NOMO-1 treated with dmso at 0.1 percent for 144 hours (cell line): ENCODE measurements at regions not wholly inside any gene's neighbourhood (a gene's known extent, or its start where the extent isn't known, plus 50 kb on each side); places are given as distances from the start of the nearest gene placed in this dataset.
"Not testable (repeated sequence)": the region's sequence is repeated elsewhere in the genome, so short reads cannot be mapped to it uniquely, and the experiment has no call there.

Source experiments
- DNase-seq: peaks from one replicate; lab custom pipeline; 2025; ENCODE audit not compliant: unreplicated experiment; lab: John Stamatoyannopoulos, UW

DNA sequence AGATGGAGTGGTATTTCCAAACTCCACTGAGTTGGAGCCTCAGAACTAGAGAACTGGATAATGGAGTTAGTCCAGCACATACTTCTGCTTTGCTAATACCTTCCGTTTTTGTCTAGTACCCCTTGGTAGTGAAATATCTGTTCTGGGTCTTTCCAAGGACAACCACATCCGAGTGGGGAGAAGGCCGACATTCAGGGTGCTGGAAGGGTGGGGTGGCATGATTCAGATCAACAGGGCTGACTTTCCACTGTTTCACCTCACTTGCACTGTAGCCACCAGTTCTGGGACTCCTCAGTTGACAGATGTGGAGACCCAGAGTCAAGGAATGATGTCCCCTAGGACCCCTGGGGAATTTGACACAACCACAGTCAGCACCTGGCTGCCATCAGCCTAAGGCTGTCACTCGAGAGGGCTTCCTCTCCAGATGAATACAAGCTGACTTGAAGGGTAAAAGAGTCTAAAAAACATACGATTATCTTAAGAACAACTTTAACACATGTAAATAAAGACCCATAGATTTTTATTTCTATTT lies 84.8 kb upstream of the HNF1B start:
- no peak for DNase-seq

DNA sequence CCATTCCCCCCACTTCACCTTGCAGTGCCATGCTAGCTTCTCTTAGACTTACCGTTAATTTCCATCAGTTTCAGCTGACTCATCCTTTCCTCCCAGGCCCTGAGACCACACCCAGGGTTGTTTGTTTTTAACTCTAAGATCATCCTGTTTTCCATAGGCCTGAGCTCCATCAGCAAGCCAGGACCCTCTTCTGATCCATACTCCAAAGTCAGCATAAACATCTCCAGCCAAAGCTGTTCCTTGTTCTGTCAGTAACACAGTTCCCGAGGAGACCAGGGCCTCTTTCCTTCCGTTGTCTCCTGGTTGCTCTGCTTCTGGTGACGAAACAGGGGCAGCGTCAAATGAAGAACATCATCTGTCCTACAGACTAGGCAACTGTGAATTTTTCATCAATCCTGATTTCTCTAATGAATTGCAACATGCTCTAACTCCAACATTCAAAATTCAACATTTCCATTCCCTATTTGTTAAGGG lies 83.8 kb upstream of the HNF1B start:
- DNase-seq, result no peak

DNA sequence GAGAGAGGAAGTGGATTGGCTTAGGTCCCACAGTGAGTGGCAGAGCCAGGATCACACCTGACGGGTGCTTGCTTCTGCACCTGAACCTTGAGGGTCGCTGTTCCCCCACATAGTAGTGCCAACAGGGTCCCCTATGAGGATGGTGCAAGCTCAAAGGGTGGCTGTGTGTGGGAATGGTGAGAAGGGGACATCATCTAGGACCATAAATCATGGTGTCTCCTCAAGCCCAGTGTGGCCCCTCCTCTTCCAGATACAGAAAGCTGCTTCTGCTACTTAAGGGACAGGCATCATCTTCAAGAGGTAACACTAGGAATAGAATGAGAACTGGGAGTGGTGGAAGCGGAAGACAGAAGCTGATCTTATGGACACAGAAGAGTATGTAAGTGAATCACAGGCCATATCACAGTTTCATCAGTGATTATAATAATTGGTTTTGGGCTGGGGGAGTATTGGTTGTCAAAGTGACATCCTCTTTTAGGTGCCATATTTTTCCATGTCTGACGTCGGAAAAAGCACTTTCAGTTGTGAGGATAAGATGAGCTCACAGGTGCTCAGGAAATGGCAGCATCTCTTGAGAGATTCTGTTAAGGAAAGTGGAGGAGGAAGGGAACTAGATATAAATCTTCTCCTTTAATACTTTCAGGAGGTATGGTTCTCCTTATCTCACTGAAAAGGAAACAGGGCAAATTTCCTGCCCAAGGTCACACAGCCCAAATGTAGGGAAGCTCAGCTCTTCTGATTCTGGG lies 83.2 kb upstream of the HNF1B start:
- DNase-seq, result no peak

DNA sequence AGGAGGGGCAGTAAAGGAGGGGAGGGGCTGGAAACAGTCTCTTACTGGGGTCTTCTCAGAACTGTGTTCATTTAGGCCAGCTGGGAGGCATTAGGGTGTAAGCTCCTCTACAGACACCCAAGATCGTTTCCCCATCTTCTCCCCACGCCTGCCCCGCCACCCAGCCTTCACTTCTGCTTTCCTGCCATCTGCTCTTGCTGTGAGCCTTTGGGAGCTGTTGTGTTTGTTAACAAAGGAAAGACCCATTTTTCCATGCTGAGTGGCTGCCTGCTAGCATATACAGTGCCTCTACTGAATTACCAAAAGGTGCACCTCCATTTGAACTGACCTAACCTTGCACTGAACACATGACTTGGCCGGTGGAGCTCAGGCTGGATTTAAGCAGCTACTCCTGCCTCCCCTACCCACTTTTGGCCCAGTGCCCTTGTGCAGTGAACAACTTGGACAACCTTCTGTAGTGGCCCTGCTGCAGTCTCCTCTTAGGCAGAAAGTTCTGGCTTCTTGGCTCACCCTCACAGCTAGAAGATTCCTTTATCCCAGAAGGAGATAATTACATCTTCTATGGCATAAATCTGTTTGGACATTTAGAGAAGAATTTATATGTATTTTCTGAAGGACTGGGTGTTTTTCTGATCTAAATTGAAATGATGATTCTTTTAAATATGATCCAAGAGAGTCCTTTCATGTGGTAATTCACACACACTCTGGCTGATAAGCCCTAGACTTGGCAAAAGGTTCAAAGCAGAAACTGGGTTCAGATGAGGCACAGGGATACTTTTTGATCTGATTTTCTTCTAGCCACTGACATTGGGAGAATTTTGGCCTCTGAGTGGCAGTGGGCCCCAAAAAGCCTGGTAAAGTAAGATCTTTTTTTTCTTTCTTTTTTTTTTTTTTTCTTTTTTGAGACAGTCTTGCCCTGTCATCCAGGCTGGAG lies 81.9 kb upstream of the HNF1B start:
- DNase-seq, result peak; percentile 67

DNA sequence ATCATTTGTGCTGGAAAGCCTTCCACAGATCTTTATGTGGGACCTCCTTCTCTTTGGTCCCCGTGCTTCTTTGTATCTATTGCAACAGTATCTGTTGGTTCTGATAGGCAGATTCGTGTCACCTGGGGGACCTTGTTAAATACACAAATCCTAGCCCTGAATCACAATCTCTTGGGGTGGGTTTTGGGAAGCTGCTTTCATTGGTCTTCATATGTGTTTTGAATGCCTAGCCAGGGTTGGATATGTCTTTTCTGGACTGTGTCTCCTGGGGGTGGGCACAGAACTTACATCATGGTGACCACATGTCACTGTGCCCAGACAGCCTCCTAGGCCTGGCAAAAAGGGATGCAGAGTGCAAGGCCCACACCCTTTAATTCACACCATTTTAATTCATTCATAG lies 81.0 kb upstream of the HNF1B start:
- no peak for DNase-seq

DNA sequence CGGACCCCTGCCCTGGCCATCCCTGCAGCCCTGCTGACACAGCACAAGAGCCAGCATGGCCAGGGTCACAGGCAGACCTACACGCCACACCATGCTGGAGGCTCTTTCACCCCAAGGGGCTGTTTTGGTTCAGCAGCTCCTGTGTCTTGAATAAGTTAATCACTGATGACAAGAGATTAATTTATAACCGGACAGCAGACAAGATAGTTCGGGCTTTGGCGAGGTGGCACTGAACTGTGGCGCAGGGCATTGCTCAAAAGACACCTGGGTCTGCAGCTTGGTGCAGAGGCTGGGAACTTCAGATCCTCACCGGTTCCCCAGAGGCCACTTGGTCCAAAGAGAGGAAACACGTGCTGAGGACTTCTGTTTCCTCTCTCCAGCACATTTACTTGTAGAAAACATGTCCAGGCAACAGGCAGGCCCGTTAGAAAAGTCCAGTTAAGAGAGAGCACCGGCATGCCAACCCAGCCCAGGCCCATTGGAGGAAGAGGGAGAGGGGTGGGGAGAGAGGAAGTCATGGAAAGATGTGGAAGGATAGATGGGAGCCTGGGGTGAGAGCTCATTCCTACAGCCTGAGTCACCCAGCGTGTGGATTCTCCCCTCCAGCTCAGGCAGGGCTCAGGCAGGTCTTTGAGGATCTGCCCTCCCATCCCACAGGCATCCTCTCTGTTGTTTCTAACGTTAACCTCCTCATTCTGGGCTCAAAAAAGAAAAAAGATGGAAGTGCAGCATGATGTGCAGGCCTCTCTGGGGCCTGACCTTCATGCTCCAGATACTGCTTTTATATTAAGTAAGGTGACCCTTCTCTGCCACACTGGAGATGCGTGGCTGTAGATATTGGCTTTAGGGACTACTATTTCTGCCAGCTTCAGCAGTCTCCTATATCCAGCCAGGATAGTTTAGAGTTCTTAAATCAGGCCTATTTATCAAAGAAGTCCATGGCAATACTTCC lies 80.0 kb upstream of the HNF1B start:
- no peak for DNase-seq

DNA sequence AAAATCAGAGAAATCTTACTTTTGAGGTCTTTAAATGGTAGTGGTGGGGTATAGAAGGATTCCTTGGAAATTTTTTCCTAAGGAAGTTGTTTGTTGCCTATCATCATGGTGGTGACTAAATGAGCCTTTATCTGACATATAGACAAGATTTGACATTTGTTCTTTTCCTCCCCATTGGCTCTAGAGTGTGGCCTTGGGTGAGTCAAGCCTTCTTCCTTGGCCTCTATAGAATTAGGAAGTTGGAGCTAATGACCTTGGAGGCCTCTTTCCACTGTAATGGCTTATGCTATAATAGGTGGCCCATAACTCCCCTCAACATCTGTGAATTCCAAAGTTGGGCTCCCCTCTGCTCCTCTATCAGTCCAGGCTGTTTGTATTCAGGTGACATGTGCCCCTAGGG lies 79.1 kb upstream of the HNF1B start:
- DNase-seq, result no peak

DNA sequence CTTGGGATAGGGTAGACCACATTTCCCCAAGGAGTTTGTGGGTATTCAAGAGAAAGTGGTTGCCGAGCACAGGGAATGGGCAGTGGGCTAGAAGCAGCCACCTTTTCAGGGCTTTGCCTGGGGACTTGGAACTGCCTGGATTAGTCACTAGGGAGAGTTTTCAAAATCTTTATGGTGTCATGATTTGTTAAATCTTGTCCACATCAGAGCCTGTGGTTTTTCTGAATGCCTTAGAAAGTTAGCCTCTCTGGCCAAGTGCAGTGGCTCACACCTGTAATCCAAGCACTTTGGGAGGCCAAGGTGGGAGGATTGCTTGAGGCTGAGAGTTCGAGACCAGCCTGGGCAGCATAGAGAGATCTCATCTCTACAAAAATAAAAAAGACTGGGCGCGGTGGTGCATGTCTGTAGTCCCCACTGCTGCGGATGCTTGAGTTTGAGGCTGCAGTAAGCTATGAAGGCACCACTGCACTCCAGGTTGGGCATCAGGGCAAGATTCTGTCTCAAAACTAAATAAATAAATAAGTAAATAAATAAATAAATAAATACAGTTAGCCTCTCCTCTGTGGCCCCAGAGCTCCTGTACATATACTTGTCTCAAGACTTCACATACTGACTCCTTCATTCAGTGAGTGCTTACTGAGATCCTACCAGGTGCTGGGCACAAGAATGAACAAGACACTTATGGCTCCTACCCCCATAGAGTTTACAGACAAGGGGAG lies 76.3 kb upstream of the HNF1B start:
- no peak for DNase-seq

DNA sequence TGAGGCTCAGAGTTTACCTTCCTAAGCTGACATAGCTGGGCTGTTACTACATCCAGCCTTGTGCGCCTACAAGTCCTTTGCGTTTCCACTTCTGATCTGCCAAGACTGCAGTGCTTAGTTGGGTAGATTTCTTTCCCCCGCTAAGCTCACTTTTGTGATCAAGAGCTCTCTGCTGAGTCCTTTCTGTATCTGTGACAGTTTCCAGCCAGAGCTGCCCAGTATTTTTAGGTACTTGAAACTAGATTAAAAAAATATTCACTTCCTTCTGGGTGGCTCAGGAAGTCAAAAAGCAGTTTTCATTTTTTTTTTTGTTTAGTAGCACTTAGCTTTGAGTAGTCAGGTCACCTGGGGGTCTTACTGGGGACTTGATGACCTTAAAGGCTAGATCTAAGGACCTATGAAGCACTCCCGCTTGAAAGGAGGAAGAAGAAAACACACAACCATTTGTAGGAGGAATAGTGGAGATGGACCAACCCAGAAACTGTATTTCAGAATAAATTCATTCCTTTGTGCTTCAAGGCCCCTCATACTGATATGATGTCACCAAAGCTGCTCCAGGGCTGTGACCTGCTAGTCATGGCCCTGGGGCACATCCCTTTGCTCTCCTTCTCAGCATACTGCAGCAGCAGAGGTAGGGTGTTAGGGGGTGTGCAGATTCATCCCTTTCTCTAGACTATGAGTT lies 75.6 kb upstream of the HNF1B start:
- peak; percentile 33 for DNase-seq

DNA sequence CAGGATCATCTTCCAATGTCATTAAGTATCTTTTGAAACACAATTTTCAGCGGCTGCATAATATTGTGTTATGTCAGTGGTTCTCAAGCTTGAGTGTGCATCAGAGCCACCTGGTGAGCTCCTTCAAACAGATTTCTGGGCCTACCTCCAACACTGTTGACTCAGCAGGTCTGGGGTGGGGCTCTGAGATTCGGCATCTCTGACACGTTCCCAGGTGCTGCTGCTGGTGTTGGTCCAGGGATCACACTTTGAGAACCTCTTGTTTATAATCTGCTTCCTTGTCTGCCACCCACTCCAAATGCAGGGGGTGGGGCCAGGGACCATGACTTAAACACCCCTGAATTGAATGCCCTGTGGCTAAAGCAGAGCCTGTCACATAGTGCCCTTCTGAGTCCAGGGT lies 73.8 kb upstream of the HNF1B start:
- no peak for DNase-seq

DNA sequence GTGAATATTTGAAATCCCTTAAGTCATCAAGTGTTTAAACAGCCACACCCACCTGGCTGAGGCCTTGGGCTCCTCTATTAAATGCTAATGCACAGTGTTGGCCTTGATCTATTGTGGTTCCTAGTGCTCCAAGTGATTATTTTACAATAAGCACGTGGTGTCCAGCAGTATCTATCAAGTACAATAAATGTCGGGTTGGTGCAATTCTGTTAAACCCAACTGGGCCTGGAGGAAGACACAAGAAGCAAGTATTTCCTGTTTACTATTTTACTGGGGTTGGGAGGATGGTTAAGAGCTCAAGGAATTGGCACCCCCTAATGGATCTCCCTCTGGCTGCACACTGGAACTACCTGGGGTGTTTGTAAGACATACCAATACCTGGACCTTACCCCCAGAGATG lies 72.1 kb upstream of the HNF1B start:
- DNase-seq, result no peak

DNA sequence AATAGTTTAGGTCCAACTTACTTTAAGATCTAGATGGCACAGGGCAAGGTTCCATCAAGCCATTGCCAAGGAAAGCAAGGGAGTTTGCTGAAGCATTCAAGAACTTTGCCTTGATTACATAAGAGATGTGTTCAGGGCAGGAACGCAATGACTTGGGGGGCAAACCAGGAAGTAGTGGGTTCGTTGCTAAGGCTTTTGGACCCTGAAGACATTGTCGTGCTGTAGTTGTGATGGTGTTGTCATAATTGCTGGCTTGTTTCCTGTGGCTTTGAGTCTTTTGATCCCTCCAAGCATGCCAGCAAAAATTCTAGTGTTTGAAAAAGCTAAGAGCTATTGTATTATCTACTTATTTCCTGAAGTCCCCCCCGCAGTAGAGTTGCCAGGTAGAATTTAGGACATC lies 70.7 kb upstream of the HNF1B start:
- DNase-seq, result peak; percentile 20

DNA sequence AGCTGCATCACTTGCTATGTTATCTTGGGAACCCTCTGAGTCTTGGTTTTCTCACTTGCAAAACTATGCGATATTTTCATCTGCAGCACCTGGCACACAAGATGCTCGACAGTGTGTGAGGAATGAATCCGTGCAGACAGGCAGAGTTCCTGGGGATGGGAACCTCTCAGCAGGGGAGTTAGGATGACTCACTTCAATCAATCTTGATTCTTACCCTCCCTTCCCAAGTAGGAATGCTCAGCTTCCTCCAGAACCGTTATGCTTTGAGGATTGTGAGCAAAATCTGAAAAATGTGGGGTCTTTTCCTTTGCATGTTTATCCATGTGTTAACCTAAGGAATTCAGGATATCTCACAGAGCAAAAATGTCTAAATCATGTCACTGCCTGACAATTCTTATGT lies 68.9 kb upstream of the HNF1B start:
- no peak for DNase-seq

DNA sequence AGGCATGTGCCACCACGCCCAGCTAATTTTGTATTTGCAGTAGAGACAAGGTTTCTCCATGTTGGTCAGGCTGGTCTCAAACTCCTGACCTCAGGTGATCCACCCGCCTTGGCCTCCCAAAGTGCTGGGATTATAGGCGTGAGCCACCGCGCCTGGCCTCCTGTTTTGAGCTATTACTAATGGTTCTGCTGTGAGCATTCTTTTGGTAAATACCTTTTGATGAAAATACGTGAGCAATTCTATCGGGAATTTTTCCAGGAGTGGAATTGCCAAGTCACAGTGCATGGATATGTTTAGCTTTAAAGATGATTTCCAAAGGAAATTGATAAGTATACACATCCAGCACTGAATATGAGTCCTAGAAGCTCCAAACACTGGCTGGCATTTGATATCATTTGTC lies 64.0 kb upstream of the HNF1B start:
- DNase-seq, result not testable (repeated sequence)

DNA sequence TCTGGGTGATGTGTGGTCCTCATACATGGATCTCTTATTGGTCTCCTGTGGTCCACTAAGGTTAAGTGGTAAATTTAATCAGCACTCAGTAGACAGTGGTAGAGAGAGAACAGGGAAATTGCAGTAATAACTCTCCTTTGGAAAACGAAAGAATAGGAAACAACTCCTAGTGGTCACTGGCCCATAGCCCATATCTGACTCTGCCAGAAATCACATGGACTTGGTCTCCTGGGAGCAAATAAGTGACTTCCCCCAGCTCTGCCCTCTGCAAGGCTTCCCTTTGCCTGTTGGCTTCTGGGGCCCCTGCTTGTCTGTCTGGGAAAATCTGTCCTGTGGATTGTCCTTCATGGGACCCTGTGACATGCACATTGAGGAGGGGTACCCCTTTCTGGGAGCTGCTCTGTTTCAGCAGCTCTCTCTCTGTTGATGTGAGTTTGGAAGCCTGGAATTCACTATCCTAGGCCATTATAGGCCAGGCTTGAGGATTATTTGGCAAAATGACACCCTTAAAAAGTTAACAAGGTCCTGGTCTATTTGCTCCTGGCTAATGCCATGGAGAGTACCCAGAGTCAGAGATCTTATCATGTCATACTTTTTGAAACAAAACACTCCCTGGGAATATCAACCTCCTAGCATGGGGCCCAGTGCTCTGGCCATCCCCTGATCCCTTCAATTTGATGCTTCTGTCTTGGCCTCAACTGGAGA lies 58.0 kb upstream of the HNF1B start:
- no peak for DNase-seq

DNA sequence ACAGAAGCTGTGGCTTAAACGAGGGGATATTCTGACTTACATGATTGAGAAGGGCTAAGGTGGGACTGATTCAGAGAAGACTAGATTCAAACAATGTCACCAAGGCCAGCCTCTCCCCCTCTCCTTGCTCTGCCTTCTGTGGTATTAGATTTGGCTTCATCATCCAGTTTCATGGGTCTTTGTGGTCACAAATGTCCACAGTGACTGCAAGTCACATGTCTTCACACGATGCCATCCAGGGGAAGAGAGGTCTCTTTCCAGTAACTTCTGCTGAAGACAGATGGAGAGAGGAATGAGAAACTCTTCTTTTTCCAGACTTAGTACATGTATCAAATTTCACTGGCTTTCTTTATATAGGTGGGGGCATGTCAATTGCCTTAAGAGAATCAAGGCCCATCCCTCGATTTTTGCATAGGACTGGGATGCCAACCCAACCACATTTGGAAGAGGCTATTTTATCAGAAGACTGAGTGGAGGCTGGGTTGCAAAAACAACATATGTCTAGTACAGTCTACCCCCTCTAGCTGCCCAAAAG lies 57.3 kb upstream of the HNF1B start:
- DNase-seq, result no peak

DNA sequence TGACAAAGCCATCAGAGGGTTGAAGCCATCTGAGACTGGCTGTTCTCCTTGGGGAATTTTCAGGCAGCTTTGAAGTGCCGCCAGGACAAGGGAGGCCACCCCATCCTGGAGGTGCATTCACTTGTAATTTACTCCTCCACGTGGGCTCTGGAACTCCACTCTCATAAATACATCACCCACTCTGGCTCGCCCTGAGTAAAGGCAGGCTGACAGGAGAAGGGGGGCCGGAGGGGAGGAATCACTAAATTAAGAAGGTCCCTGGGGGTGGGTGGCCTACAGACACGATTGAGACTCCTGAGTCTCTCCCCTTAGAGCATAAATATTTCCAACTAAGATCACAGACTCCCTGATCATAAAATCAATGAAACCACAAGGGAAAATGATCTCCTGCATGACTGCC lies 56.3 kb upstream of the HNF1B start:
- DNase-seq, result no peak

DNA sequence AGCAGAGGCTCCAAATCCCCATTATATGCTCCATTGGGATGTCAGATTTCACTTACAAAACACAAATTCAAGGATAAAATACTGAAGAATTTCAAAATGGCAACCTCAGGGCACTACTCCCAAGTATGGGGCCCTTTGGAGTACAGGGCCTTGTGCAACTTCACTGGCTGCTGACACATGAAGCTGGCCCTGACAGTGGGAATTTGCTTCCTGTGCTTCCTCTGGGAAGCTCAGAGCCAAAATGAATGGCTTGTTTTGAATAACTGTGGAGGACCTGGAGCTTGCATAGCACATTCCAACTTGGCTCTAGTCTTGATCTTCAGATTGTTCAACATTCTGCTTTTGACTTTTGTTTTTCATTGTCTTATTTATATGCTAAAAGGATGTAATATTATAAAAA lies 52.3 kb upstream of the HNF1B start:
- no peak for DNase-seq

DNA sequence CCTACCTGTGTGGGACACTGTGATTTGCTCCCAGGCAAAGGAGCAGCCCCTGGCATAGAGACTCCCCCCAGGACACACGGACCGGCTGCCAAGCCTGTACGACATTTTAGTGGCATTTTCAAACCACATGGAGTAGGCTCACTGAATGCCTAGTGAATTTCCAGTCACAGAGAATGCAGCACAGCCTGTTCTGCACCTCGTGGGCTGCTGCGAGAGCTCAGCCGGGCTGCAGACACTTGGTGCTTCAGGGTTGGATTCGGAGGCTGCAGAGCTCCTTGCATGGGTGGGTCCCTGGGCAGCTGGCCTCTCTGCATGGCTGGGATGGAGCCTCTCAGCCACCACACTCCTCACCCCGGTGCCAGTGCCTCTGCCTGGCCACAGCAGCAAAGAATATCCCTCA lies 51.2 kb upstream of the HNF1B start:
- no peak for DNase-seq
